OCI-LY7 (cell line): ENCODE measurements at regions not wholly inside any gene's neighbourhood (a gene's known extent, or its start where the extent isn't known, plus 50 kb on each side); places are given as distances from the start of the nearest gene placed in this dataset.

Source experiments
- EZH2phosphoT487 ChIP-seq: fragments of 200-600 bp; sonication (generic); IDR thresholded peaks from 2 replicates; pipeline ENCODE4 v1.6.1; 2018; ENCODE audit warnings: low read depth, borderline replicate concordance, mild to moderate bottlenecking, mixed run types, antibody characterized with exemption, low read length, moderate library complexity, mixed read lengths
- TF ChIP-seq, protein P1 (sequence below): fragments of 200-600 bp; sonication (generic); conservative IDR thresholded peaks from 2 replicates; pipeline ENCODE4 v1.5.1; 2014; ENCODE audit warnings: mild to moderate bottlenecking, antibody characterized with exemption, low read length, moderate library complexity, mixed read lengths

DNA sequence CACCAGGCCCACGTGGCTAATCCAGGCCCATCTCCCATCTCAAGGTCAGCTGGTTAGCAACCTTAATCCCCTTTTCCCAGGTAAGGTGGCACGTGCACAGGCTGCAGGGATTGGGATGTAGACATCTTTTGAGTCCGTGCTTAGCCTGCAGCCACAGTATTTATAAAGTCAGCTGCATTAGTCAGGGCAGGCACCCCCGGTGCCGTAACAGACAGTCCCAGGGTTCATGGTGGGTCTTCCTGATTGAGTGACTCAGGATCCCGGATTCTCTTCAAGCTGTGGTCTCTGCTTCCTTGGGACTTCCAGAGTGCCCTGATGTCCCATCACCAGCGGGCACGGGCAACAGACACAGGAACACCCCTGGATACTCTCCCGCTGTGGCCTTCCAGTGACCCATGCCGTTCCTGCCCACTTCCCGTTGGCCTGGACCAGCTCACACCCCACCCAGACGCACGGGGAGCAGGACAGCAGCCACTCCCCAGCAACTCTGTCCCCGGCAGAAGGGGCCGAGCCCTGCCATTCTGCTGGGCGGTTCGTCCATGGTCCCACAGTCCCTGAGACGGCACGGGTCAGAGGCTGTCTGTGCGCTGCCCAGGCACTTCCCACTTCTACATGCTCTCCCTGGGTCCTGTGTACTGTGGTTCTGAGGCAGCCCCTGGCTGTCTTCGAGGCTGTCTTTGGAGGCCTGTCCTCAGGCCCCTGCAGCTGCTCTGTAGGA, 248.6 kb upstream of the GSE1 start:
- TF ChIP-seq, protein P1, sequence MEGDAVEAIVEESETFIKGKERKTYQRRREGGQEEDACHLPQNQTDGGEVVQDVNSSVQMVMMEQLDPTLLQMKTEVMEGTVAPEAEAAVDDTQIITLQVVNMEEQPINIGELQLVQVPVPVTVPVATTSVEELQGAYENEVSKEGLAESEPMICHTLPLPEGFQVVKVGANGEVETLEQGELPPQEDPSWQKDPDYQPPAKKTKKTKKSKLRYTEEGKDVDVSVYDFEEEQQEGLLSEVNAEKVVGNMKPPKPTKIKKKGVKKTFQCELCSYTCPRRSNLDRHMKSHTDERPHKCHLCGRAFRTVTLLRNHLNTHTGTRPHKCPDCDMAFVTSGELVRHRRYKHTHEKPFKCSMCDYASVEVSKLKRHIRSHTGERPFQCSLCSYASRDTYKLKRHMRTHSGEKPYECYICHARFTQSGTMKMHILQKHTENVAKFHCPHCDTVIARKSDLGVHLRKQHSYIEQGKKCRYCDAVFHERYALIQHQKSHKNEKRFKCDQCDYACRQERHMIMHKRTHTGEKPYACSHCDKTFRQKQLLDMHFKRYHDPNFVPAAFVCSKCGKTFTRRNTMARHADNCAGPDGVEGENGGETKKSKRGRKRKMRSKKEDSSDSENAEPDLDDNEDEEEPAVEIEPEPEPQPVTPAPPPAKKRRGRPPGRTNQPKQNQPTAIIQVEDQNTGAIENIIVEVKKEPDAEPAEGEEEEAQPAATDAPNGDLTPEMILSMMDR = no peak
- no peak for TF ChIP-seq EZH2phosphoT487
